NCI-H1694 (cell line): ENCODE measurements at regions not wholly inside any gene's neighbourhood (a gene's known extent, or its start where the extent isn't known, plus 50 kb on each side); places are given as distances from the start of the nearest gene placed in this dataset.
"Not testable (repeated sequence)": the region's sequence is repeated elsewhere in the genome, so short reads cannot be mapped to it uniquely, and the experiment has no call there.

Experiments
- DNase-seq: peaks from one replicate; lab custom pipeline; 2025; lab: John Stamatoyannopoulos, UW

DNA sequence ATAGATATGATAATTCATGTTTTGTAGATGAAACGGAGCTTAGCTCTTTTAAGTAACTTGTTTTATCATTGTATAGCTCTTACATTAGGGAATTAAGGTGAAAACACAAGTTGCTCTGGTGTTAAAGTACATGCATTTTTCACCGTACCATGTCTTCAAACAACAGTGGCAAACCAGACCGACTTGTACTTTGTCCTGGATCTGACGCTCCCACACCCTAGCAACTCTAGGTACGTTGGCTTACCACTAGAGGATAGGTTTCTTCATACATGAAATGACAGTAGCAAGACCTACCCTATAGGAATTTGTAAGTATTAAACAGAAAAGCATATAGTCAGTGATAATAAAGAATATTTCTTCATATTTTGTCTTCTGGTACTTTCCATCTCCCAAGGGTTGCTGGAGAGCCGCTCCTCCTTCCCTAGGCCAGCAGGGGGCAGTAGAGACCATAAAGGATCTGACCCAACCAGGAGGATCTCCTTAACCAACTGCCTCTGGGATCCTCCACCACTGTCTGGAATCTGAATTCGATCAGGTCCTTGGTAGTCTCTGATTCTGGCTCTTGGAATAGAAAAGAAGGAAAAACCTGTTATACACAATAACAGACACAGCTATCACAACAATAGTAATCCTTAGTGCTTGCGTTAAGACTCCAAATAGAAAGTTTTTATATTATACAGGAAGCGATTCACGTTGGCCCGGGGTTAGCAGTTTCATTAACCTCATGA, 136.7 kb downstream of the CAVIN4 start:
- DNase-seq, result peak; percentile 73

DNA sequence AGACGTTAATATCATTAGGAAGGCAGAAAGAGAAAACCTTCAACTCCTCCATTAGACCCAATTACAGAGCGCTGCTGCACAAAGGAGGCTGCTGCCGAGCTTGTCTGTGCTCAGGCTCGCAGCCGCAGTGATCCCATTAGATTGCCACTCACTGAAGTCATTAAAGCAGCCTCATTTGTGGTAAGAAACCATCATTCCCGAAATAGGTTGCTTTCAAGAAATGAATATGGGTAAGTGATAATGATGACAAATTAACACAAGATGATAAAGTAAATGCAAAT, 137.2 kb downstream of the CAVIN4 start:
- DNase-seq, result no peak

DNA sequence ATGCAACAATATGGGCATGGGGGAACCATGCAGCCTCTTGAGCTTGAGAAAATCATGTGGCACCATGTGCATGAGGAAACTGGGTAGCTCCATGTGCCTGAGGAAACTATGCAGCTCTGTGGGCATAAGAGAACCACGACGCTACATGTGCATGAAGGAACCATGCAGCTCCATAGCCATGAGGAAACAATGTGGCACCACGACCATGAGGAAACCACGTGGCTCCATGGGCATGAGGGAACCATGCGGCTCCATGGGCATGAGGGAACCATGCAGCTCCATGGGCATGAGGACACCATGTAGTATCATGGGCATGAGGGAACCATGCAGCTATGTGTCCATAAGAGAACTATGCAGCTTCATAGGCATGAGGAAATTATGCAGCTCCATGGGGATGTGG, 140.8 kb downstream of the CAVIN4 start:
- no peak for DNase-seq

DNA sequence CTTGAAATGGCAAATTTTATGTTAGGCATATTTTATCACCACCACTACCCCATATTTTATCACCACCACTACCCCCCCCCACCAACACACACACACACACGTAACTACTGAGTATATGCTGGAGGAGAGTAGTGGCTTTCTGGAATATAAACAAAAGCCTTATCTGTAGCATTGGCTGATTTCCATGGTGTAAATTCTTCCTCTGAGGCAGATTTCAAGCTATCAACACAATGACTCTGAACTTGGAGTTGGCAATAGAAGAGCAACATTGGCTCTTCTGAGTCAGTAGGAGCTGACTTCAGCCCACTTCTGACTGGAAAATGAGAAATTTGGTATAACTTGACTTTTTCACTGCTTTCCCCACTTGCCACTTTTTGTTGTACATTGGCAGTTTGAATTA, 143.0 kb downstream of the CAVIN4 start:
- no peak for DNase-seq

DNA sequence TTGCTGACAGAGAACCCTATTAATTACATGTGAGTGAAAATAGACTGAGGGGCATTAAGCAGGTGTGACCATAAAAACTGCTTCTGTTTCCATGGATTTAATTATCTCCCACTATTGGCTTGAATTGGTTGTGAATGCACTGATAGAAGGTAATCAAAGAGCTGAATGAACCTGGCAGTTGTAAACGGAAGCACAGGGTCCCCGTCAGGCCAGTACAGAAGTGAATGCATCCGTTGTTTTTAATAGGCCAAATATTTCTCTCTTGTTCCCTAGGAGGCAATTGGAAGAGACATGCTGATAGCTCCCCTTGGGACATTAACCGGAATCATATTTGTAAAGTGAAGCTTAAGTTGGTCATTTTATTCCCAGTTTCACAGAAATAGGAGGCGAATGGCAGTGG, 147.0 kb downstream of the CAVIN4 start:
- no peak for DNase-seq

DNA sequence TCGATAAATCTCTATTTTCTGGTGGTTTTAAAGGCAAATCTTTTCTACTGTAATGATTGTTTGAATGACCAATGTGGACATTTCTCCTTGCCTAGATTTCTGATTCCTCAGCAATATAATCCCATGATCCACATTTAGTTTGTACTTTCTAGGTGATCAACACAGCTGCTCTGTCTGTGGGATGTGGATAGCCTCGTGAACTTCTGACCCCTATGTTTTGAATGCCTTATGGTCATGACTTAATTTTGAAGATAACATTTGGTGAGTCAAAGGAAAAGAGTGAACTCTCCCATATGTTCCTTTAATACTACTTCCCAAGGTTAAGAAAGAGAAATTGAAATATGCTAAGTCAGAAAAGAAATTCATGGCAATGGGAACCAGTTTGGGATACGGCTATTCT, 147.5 kb downstream of the CAVIN4 start:
- no peak for DNase-seq

DNA sequence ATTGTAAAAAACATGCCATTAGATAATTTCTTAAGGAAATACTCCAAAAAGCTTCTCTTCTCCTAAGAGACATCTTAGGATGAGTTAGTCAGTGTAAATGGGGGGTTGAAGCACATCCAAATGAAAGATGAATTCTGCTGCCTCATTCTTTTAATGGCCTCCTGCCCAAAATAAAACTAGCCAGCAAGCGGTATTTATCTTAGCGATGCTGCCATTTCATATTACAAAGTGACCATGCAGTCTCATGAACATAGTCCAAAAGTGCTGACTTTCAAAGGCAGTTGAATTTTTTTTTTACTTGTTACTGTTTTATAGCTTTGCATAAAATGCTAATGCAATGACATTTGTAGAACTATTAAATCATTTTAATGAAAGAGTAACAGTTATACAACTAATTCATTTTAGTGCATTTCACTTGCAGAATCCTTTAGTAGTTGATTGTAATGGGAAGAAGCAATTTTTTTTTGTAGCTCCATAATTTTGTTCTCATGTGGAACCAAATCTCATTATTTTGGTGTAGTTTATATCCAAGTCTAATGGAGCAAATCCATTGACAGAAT, 151.5 kb downstream of the CAVIN4 start:
- no peak for DNase-seq

DNA sequence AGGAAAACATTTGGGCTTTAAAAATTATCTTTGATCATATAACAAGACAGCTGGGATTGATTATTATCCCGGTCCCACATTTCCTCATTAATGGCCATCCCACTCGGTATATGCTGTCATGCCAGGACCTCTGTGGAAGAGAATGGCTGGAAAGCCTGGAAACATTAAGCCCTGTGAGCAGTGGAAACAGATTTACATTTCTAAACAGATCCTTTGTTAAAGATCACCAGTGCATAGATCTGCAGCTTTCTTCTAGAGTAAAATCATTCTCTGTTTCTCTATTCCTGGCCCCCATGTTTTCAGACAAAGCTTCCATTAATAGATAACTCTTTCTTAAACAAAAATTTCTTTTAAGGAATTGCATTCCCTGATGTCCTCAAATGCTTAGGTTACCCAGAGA, 152.2 kb downstream of the CAVIN4 start:
- DNase-seq, result no peak

DNA sequence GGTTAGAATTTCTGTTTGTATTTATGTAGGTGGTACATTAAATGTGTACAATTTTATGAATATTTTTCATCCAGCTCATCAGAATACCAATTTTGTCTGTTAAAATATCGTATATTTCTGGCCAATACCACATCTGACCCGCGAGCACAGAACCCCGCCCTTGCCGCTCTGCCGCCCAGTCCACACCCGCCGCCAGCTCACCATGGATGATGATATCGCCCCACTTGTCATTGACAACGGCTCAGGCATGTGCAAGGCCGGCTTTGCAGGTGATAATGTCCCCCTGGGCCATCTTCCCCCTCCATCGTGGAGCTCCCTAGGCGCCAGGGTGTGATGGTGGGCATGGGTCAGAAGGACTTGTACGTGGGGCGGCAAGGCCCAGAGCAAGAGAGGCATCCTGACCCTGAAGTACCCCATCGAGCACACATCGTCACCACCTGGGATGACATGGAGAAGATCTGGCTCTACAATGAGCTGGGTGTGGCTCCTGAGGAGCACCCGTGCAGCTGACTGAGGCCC, 153.2 kb downstream of the CAVIN4 start:
- no peak for DNase-seq

DNA sequence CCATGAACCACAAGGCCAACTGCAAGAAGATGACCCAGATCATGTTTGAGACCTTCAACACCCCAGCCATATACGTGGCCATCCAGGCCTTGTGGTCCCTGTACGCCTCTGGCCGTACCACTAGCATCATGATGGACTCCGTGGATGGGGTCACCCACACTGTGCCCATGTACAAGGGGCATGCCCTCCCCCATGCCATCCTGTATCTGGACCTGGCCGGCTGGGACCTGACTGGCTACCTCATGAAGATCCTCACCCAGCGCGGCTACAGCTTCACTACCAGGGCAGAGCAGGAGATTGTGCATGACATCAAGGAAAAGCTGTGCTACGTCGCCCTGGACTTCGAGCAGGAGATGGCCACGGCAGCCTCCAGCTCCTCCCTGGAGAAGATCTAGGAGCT, 153.7 kb downstream of the CAVIN4 start:
- DNase-seq, result no peak

DNA sequence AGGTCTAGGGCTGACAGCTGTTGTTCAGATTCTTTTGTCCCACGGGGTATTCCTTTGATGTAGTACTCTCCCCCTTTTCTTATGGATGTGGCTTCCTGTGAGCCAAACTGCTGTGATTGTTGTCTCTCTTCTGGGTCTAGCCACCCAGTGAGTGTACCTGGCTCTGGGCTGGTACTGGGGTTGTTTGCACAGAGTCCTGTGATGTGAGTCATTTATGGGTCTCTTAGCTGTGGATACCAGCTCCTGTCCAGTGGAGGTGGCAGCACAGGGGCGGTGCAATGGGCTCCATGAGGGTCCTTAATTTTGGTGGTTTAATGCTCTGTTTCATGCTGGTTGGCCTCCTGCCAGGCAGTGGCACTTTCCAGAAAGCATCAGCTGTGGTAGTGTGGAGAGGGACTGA, 161.3 kb downstream of the CAVIN4 start:
- DNase-seq, result no peak

DNA sequence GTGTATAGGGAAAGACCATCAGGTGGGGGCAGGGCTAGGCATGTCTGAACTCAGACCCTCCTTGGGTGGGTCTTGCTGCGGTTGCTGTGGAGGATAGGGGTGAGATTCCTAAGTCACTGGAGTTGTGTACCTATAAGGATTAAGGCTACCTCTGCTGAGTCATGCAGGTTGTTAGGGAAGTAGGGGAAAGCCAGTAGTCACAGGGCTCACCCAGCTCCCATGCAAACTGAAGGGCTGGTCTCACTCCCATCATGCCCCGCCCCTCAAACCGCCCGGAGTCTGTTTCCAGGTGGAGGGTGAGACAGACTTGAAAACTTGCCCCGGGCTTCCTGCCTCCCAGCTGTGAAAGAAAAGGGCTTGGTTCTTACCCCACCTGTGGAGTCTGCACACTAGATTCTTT, 161.8 kb downstream of the CAVIN4 start:
- no peak for DNase-seq

DNA sequence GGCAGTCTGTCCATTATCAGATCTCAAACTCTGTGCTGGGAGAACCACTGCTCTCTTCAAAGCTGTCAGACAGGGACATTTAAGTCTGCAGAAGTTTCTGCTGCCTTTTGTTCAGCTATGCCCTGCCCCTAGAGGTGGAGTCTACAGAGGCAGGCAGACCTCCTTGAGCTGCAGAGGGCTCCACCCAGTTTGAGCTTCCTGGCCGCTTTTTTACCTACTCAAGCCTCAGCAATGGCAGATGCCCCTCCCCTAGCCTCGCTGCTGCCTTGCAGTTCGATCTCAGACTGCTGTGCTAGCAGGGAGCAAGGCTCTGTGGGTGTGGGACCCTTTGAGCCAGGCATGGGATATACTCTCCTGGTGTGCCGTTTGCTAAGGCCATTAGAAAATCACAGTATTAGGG, 171.1 kb downstream of the CAVIN4 start:
- DNase-seq, result not testable (repeated sequence)

DNA sequence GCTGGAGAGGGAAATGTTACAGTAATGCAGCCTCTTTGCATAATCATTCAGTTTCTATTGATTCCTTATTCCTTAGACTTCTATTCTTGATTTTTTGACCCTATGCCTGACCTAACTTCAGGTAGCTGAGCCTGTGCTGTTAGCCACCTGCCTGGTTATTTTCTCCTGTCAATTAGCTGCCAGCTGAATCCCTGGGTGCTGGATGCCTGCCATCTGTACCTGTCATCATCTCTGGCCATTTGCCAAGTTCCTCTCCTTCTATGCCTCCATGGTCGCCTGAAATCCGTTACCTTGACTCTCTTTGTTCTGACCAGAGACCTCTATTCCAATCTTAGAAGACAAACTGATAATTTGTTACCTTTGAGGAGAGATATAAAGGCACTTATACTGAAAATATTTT, 178.3 kb downstream of the CAVIN4 start:
- DNase-seq, result no peak

DNA sequence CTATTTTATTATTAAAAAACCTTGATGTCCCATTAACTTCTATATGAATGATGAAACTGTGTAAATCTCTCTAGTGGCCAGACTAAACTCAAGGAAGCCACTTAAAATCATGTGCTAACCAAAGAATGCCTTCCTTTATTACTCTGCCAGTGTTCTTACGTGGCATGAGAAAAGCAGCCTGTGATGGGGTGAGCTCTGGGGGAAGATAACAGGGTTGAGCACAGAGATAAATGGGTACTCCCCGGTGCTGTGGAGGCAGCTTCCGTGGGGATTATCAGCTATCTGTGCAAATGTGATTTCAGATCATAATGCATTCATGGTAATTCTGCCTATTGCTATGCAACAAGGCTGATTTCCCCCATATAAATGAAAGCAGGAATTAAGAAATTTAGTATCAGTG, 181.3 kb downstream of the CAVIN4 start:
- no peak for DNase-seq

DNA sequence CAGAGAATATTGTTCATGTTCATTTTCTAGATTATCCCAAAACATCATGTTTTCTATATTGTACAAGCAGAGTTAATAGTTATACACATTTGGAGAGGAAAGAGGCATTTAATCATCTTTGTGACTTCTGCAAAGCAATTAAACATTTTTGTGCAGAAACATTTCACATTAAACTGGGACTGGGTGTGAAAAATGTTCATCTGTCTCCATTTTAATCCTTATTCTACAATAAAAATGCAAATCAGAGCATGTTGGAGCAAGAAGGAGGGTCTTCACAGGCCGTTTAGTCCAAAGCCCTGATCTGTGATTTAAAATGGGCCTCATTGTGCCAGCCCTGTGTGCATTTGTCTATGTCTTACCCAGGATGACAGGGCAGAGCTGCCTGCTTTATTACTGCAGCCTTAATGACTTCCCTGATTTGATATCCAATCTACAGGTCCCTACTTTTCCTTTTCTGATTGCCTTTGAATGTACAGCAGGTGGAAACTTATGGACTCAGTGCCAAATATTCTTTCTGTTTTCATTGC, 183.5 kb downstream of the CAVIN4 start:
- DNase-seq, result no peak

DNA sequence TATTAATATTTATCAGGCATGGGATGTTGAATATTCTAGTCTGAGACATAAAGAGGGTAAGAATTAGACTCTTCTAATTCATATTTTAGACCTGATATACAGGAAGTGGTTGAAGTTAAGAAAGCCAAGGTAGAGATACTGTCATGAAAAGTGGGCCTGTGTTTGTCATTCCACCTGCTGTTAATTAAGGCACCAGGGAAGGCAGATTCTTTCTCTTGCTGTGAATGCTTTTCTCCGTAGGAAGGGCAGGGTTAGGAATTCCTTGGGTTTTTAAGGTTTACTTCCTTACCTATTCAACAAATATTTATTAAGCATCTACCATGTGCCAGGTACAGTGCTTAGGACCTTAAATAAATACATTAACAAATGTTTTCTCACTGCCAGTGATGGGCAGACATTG, 196.4 kb downstream of the CAVIN4 start:
- DNase-seq, result no peak

DNA sequence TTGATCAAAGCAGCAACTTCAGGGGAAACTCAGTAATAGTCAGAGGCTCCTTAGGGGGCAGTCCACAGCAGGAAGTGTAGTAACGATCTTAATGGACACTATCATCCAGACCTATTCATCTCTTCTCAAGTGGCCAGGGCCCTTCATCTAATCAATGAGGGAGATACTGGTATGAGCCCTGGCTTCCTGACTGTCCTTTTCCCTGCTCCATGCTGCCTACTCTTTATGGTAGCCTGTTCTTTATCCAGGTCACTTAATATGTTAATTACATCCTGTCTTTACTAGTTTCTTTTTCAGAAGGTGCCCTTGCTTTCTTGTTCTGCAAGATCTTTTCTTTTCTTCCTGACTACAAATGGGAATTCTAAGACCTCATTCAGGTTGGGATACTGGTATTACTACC, 197.1 kb downstream of the CAVIN4 start:
- DNase-seq, result no peak

DNA sequence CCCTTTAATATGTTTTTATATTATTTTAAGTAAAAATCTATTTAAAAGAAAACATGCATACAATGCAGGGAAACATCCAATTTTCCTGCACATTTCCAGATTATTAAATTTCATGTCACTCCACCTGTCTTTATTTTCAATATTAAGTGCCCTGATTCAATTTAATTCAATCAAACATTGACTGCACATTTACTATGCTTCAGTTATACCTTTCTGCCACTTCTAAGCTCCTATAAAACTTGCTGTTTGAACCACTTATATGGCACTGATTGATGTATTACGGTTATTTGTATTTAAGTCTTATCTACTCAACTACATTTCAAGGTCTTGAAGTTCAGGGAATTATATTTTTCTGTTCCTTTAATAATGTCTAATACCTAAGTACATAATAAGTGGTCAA, 198.0 kb downstream of the CAVIN4 start:
- no peak for DNase-seq

DNA sequence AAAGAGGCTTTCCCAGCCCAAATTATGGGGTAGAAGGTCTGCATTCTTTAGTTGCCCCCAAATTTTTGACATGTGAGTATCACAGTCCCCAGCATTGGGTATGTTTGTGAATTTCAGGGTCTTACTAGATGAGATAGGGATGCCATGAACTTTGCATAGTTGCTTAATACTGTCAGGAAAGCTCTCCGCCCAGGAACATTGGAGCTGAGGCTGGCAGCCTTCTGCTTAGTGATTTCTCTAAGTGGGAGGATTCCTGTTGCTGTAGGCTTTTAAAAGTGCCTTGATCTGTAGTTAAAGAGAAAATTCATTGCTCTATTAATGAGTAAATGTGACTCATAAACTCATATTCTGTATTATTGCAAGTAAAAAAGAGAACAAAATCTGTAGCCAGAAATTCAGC, 206.9 kb downstream of the CAVIN4 start:
- DNase-seq, result no peak

DNA sequence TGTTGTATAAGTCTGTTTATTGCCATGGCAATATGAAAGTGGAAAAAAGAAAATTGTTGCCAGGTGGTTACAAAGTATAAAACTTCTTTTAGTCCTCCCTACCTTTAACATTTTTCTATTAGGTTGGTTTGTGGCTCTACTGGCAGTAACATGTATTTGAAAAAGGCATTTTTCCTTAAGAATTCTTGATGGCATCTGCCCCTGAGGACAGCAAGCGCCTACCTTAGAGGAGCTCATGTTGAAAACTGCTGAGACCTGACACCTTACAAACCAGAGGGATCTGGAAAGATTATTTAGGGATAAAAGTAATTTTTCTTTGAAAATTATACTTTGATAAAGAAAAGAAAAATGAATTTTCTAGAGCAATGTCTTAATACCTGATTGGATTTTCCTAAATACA, 208.1 kb downstream of the CAVIN4 start:
- no peak for DNase-seq

DNA sequence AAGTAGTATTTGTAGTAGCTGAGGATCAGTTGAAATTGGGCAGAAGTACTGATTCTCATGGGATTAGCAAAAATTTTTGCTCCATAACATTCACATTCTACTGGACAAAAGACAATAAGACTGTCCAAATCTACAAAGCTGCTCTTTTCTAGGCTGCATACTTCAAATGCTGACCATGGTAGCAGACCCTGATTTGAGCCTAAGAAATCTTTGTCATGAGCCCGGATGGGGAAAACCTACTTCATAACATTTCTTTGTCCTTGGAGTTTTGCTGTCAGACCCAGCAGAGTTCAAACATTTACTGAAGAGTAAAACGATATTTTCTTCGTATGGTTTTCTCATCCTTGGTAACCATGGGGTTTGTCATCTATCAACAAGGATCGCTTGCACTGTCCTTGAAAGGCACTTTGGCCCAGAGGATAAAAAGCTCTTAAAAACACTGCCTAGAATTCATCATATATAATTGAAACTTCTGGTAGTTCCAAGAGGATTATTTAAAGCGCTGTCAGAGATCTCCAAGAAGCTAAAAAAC, 216.9 kb downstream of the CAVIN4 start:
- no peak for DNase-seq

DNA sequence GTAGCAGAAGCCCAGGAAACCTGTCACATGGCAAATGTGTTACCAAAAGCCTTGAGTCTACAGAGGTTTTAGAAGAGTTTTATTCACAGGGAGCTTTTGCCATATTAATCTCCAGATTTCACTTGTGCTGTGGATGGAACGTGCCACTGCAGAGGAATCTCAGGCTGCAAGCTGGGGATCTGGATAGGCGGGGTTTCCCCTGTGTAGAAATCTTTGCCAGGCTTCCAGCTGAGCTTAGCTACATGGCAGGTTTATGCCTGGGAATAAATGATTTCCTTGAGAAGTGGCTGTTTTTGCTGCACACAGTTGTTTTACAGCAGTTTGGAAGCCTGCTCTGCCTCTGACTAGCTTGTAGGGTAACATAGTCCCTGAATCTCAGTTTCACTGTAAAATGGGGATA, 224.6 kb upstream of the PLPPR1 start:
- no peak for DNase-seq

DNA sequence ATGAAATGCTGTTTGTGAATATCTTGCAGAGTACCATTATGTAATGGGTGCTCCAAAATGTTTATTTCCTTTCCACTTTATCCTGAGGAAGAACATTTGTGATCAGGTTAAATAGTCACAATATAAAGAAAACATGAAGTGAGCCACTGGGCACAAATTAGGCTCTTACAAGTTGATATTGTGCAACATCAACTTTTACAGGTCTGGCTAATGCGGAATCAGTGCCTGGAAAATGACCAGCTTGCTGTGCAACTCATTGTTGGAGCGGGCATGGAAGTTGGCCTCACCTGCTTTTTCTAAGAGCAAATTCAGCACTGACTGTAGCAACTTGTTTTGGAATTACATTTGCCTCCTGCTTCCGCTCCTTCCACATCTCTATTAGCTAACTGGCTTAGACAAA, 216.9 kb upstream of the PLPPR1 start:
- no peak for DNase-seq
